ENCODE measurements at regions not wholly inside any gene's neighbourhood (a gene's known extent, or its start where the extent isn't known, plus 50 kb on each side); places are given as distances from the start of the nearest gene placed in this dataset.

DNA sequence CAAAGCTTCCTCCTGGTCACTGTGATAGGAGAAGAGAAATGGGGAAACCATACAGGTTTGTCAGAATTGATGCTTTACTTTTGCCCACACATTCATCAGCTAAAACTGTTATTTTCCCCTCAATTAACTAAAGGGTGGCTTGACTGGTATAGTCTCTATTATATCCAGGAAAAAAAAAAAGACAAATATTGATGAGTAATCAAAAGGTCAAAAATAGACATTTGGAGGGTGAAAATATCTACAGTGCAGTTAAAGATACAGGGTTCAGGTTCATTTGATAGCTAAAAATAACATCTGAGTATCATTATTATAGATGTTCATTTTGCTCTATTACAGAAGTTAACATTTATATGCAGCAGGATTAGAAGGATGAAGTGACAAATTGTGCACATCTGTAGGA, 577.6 kb upstream of the FAM98A start:
- Histone ChIP-seq H3K4me2 (ENCODE audit: low read length) (no peak overlapping the region), H3K9ac (ENCODE audit: low read length) (no peak overlapping the region), H3K27ac (ENCODE audit: low read length) (no peak overlapping the region), H3K79me2 (ENCODE audit: low read length) (no peaks in the 10 kb centered on the region), H4K20me1 (ENCODE audit: insufficient read depth, low read length) (no peaks in the 10 kb centered on the region), H3K36me3 (replicated peaks; ENCODE audit: low read depth, low read length) (no peaks in the 10 kb centered on the region), H3K4me3 (ENCODE audit: low read length) (no peak overlapping the region), H3K27me3 (ENCODE audit: low read depth, low read length) (no peaks in the 10 kb centered on the region), H3K9me3 (ENCODE audit: insufficient read depth, low read length) (no peaks in the 10 kb centered on the region), H2AFZ (ENCODE audit: low read depth, low read length) (no peak overlapping the region), H3K4me1 (ENCODE audit: low read length) (no peaks in the 10 kb centered on the region)
- TF ChIP-seq EZH2phosphoT487 (IDR thresholded peaks at IDR 0.05; ENCODE audit: low read depth), result no peak
- TF ChIP-seq, protein P1, sequence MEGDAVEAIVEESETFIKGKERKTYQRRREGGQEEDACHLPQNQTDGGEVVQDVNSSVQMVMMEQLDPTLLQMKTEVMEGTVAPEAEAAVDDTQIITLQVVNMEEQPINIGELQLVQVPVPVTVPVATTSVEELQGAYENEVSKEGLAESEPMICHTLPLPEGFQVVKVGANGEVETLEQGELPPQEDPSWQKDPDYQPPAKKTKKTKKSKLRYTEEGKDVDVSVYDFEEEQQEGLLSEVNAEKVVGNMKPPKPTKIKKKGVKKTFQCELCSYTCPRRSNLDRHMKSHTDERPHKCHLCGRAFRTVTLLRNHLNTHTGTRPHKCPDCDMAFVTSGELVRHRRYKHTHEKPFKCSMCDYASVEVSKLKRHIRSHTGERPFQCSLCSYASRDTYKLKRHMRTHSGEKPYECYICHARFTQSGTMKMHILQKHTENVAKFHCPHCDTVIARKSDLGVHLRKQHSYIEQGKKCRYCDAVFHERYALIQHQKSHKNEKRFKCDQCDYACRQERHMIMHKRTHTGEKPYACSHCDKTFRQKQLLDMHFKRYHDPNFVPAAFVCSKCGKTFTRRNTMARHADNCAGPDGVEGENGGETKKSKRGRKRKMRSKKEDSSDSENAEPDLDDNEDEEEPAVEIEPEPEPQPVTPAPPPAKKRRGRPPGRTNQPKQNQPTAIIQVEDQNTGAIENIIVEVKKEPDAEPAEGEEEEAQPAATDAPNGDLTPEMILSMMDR (IDR thresholded peaks at IDR 0.05; ENCODE audit: low read depth, low read length), result no peak

DNA sequence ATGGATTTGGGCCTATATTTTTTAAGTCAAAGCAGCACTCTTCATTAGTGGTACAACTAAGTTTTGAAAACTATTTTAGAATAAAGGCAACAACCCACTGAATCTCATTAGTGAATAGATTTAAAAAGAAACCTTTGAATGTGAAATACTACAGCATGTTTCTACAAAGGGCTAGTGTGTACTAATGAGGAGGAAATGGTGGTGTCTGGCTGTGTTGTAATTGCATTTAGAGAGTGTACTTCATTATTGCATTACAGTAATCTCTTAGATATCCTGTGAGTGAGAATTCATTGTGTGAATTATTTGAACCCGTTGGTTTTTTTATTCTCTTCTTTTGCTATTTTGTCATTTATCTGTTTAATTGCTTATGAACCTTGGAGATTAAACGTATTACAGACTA, 575.4 kb upstream of the FAM98A start:
- Histone ChIP-seq H3K36me3 (replicated peaks; ENCODE audit: low read depth, low read length) (no peaks in the 10 kb centered on the region), H3K4me2 (ENCODE audit: low read length) (no peak overlapping the region), H3K27me3 (ENCODE audit: low read depth, low read length) (no peaks in the 10 kb centered on the region), H3K27ac (ENCODE audit: low read length) (no peak overlapping the region), H3K4me3 (ENCODE audit: low read length) (no peak overlapping the region), H2AFZ (ENCODE audit: low read depth, low read length) (no peak overlapping the region), H4K20me1 (ENCODE audit: insufficient read depth, low read length) (no peaks in the 10 kb centered on the region), H3K4me1 (ENCODE audit: low read length) (0 out of 2 replicates have a peak, but pooled peaks cover 4% of the 10 kb centered on the region), H3K9me3 (ENCODE audit: insufficient read depth, low read length) (no peaks in the 10 kb centered on the region), H3K9ac (ENCODE audit: low read length) (no peak overlapping the region), H3K79me2 (ENCODE audit: low read length) (no peaks in the 10 kb centered on the region)
- TF ChIP-seq EZH2phosphoT487 (IDR thresholded peaks at IDR 0.05; ENCODE audit: low read depth), result no peak
- TF ChIP-seq, protein P1 (IDR thresholded peaks at IDR 0.05; ENCODE audit: low read depth, low read length), result no peak

DNA sequence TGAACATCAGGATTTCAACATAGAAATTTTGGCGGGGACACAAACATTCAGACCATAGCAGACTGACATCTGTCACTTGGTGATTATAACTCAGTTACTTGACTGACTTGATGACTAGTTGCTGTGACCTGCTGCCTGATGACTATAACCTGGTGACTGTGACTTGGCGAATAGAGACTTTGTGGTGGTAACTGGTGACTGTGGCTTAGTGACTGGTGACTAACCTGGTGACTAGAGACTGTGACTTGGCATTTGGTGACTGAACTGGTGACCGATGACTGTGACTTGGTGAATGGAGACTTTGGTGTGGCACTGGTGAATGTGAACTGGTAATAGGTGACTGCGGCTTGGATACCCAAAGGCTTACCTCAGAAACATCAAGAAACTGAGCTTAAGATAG, 563.1 kb upstream of the FAM98A start:
- Histone ChIP-seq H3K4me2 (ENCODE audit: low read length) (no peak overlapping the region), H3K27me3 (ENCODE audit: low read depth, low read length) (no peaks in the 10 kb centered on the region)

DNA sequence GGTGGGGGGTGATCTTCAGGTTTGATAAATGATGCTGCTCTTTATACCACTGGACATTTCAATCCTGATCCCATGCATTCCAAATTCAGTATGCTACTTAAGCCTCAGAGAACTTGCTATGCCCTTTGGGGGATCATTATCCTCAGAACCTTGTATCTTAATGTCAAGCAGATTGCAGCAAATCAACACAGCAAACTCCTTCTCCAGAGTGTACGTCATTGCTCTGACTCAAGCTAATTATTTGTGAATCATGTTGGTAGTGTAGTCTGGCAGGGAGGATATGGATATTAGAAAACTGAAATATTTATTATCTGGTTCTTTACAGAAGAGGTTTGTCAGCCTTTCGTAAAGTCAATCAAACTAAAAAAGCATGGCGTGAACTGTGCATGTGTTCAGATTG, 562.5 kb upstream of the FAM98A start:
- Histone ChIP-seq H3K27me3 (ENCODE audit: low read depth, low read length) (no peaks in the 10 kb centered on the region), H3K4me3 (ENCODE audit: low read length) (no peak overlapping the region), H3K79me2 (ENCODE audit: low read length) (no peaks in the 10 kb centered on the region), H3K36me3 (replicated peaks; ENCODE audit: low read depth, low read length) (no peaks in the 10 kb centered on the region), H3K4me2 (ENCODE audit: low read length) (no peak overlapping the region), H3K4me1 (ENCODE audit: low read length) (no peaks in the 10 kb centered on the region), H3K9me3 (ENCODE audit: insufficient read depth, low read length) (no peaks in the 10 kb centered on the region), H3K27ac (ENCODE audit: low read length) (no peak overlapping the region), H3K9ac (ENCODE audit: low read length) (no peak overlapping the region), H2AFZ (ENCODE audit: low read depth, low read length) (no peak overlapping the region), H4K20me1 (ENCODE audit: insufficient read depth, low read length) (no peaks in the 10 kb centered on the region)
- TF ChIP-seq, protein P1 (IDR thresholded peaks at IDR 0.05; ENCODE audit: low read depth, low read length), result no peak
- TF ChIP-seq EZH2phosphoT487 (IDR thresholded peaks at IDR 0.05; ENCODE audit: low read depth), result no peak

More for the DNA sequence above, 563.1 kb upstream of the FAM98A start:
- TF ChIP-seq, protein P1 (IDR thresholded peaks at IDR 0.05; ENCODE audit: low read depth, low read length), result no peak
- TF ChIP-seq EZH2phosphoT487 (IDR thresholded peaks at IDR 0.05; ENCODE audit: low read depth), result no peak
- Histone ChIP-seq H3K9me3 (ENCODE audit: insufficient read depth, low read length) (no peaks in the 10 kb centered on the region), H2AFZ (ENCODE audit: low read depth, low read length) (no peak overlapping the region), H3K27ac (ENCODE audit: low read length) (no peak overlapping the region), H4K20me1 (ENCODE audit: insufficient read depth, low read length) (no peaks in the 10 kb centered on the region), H3K4me1 (ENCODE audit: low read length) (no peaks in the 10 kb centered on the region), H3K36me3 (replicated peaks; ENCODE audit: low read depth, low read length) (no peaks in the 10 kb centered on the region), H3K79me2 (ENCODE audit: low read length) (no peaks in the 10 kb centered on the region), H3K4me3 (ENCODE audit: low read length) (no peak overlapping the region), H3K9ac (ENCODE audit: low read length) (no peak overlapping the region)

Measured in OCI-LY3 (cell line).